Keratinocyte (primary cell): ENCODE measurements at regions not wholly inside any gene's neighbourhood (a gene's known extent, or its start where the extent isn't known, plus 50 kb on each side); places are given as distances from the start of the nearest gene placed in this dataset.

ENCODE experiments used
- DNase-seq: peaks from one replicate; pipeline ENCODE4 v3.0.0-alpha.2; 2011; ENCODE audit warnings: low read depth, missing footprints, low spot score
- FAIRE-seq: peaks from 2 replicates; lab custom pipeline; 2011; peaks lifted over from hg19 to GRCh38; lab: Jason Lieb, UNC
- H2AFZ ChIP-seq: 2 replicates; pipeline ENCODE4 v1.6.0; 2012; ENCODE audit warnings: low read length, control low read depth, inconsistent platforms; ENCODE audit not compliant: control insufficient read depth
- H3K27ac ChIP-seq: 2 replicates; pipeline ENCODE4 v1.5.1; 2011; ENCODE audit warnings: low read length; ENCODE audit not compliant: control insufficient read depth, insufficient read depth
- H3K27me3 ChIP-seq: 3 replicates; pipeline ENCODE4 v1.6.0; 2011; ENCODE audit warnings: low read length; ENCODE audit not compliant: control insufficient read depth, insufficient read depth; ENCODE audit errors: extremely low read depth
- H3K36me3 ChIP-seq, 2 experiments: 2 replicates in 1 of 2; 3 replicates in 1 of 2; pipeline ENCODE4 v1.5.1; 2011; ENCODE audit warnings: low read length in 2 of 2, mild to moderate bottlenecking in 1 of 2; ENCODE audit not compliant: control insufficient read depth in 2 of 2, insufficient read depth in 2 of 2; ENCODE audit errors: extremely low read depth in 1 of 2
- H3K4me1 ChIP-seq: 3 replicates; pipeline ENCODE4 v1.5.1; 2011; ENCODE audit warnings: low read length; ENCODE audit not compliant: control insufficient read depth, insufficient read depth; ENCODE audit errors: extremely low read depth
- H3K4me2 ChIP-seq: 3 replicates; pipeline ENCODE4 v1.6.0; 2011; ENCODE audit warnings: low read depth, low read length; ENCODE audit not compliant: control insufficient read depth, insufficient read depth; ENCODE audit errors: extremely low read depth
- H3K4me3 ChIP-seq, 3 experiments: fragments of 200-600 bp in 1 of 3; sonication (generic) in 1 of 3; 2 replicates in 2 of 3; 3 replicates in 1 of 3; pipeline ENCODE4 v1.5.1; 2011 to 2016; ENCODE audit warnings: low read length in 3 of 3, mild to moderate bottlenecking in 3 of 3, control low read depth in 2 of 3, inconsistent platforms in 1 of 3, low read depth in 1 of 3, mixed read lengths in 1 of 3, mixed run types in 1 of 3, moderate library complexity in 1 of 3; ENCODE audit not compliant: control insufficient read depth in 2 of 3, insufficient read depth in 2 of 3; ENCODE audit errors: extremely low read depth in 1 of 3
- H3K79me2 ChIP-seq: 2 replicates; pipeline ENCODE4 v1.6.0; 2012; ENCODE audit warnings: low read length; ENCODE audit not compliant: control insufficient read depth, insufficient read depth
- H3K9ac ChIP-seq: 3 replicates; pipeline ENCODE4 v1.6.0; 2011; ENCODE audit warnings: low read length; ENCODE audit not compliant: control insufficient read depth, insufficient read depth; ENCODE audit errors: extremely low read depth
- H3K9me1 ChIP-seq: 3 replicates; pipeline ENCODE4 v1.6.0; 2011; ENCODE audit warnings: low read length; ENCODE audit not compliant: control insufficient read depth, insufficient read depth; ENCODE audit errors: extremely low read depth
- H3K9me3 ChIP-seq: 2 replicates; pipeline ENCODE4 v1.5.1; 2012; ENCODE audit warnings: low read depth, low read length; ENCODE audit not compliant: control insufficient read depth
- H4K20me1 ChIP-seq: 3 replicates; pipeline ENCODE4 v1.6.0; 2011; ENCODE audit warnings: low read length; ENCODE audit not compliant: control insufficient read depth, insufficient read depth; ENCODE audit errors: extremely low read depth
- EZH2 ChIP-seq: IDR thresholded peaks from one replicate; pipeline ENCODE4 v1.6.1; 2012; ENCODE audit warnings: inconsistent platforms, mild to moderate bottlenecking, low read length, moderate library complexity
- dilution Hi-C: fragments of 300-500 bp; cut with MboI; formaldehyde crosslinking; loops from one replicate; pipeline ENCODE4 v1.7.0; 2020; ENCODE audit warnings: low sequenced_read_pairs; ENCODE audit not compliant: extremely low pct_ligation_motif_present
- TF ChIP-seq, protein P1 (sequence below), 3 experiments: IDR thresholded peaks in 1 of 3; conservative IDR thresholded peaks in 1 of 3; optimal IDR thresholded peaks in 1 of 3; 2 replicates in 2 of 3; 3 replicates in 1 of 3; pipeline versions ENCODE3 to v1.5.1; 2011; ENCODE audit warnings: low read length in 3 of 3, mild to moderate bottlenecking in 3 of 3, moderate library complexity in 2 of 3, control low read depth in 1 of 3, inconsistent platforms in 1 of 3; ENCODE audit not compliant: insufficient read depth in 2 of 3; ENCODE audit errors: extremely low read depth in 1 of 3

DNA sequence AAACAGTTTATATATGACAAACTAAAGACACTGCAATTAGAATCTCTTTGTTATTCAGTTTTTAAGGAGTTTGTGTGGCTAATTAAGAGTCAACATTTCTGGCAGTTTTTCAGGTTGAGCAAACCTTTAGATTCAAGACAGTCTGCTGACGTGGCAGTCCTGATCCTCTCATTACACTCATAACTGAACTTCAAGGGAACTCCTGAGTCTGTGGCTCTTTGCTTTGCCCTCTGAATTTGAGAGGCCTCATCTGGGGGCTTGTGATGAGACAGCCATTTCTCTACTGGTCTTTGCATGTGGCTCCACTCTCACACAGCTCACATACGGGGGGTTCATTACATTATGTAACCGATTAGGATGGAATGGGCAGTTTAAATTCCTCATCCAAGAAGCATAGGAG, 182.9 kb upstream of the MEF2C start:
- TF ChIP-seq EZH2, result no peak
- TF ChIP-seq, protein P1, sequence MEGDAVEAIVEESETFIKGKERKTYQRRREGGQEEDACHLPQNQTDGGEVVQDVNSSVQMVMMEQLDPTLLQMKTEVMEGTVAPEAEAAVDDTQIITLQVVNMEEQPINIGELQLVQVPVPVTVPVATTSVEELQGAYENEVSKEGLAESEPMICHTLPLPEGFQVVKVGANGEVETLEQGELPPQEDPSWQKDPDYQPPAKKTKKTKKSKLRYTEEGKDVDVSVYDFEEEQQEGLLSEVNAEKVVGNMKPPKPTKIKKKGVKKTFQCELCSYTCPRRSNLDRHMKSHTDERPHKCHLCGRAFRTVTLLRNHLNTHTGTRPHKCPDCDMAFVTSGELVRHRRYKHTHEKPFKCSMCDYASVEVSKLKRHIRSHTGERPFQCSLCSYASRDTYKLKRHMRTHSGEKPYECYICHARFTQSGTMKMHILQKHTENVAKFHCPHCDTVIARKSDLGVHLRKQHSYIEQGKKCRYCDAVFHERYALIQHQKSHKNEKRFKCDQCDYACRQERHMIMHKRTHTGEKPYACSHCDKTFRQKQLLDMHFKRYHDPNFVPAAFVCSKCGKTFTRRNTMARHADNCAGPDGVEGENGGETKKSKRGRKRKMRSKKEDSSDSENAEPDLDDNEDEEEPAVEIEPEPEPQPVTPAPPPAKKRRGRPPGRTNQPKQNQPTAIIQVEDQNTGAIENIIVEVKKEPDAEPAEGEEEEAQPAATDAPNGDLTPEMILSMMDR (optimal IDR thresholded peaks at IDR 0.05 in 1 of 3, IDR thresholded peaks at IDR 0.05 in 1 of 3, conservative IDR thresholded peaks at IDR 0.05 in 1 of 3; ENCODE audit: extremely low read depth in 1 of 3, insufficient read depth in 2 of 3, low read length in 3 of 3), result no peak

DNA sequence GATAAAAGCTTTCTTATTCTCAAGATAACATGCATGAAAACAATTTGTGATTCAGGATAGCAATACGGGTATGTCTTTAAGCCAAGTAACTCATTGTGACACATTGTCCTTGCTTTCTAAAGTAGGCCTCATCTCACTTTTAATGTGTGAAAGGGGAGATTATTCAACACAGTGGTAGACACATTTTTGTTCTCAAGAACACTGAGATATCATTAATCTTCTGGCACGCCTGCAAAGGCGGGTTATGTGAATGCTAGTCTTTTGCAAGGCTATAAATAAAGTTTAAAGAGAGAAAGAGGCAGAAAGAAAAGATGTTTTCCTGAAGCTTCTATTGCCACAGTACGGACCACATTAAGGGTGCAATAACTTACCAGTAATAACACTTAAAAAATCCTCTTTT, 181.8 kb upstream of the MEF2C start:
- Histone ChIP-seq H3K4me3 (no peak overlapping the region), H3K27ac (no peak overlapping the region), H3K79me2 (no peaks in the 10 kb centered on the region), H3K4me1 (no peaks in the 10 kb centered on the region), H2AFZ (no peak overlapping the region), H4K20me1 (no peaks in the 10 kb centered on the region), H3K27me3 (no peaks in the 10 kb centered on the region), H3K36me3 (no peaks in the 10 kb centered on the region), H3K4me2 (no peak overlapping the region), H3K9me3 (no peaks in the 10 kb centered on the region), H3K9ac (no peak overlapping the region), H3K9me1 (no peaks in the 10 kb centered on the region)
- dilution Hi-C loops, result no loop called here
- FAIRE-seq, result no peak
- TF ChIP-seq, protein P1 (optimal IDR thresholded peaks at IDR 0.05 in 1 of 3, IDR thresholded peaks at IDR 0.05 in 1 of 3, conservative IDR thresholded peaks at IDR 0.05 in 1 of 3; ENCODE audit: extremely low read depth in 1 of 3, insufficient read depth in 2 of 3, low read length in 3 of 3), result no peak
- TF ChIP-seq EZH2, result no peak
- DNase-seq, result no peak

More for the DNA sequence above, 182.9 kb upstream of the MEF2C start:
- DNase-seq, result no peak
- H3K27me3 ChIP-seq, result no peaks in the 10 kb centered on the region
- no peaks in the 10 kb centered on the region for H3K9me1 ChIP-seq
- no peaks in the 10 kb centered on the region for H4K20me1 ChIP-seq
- no peaks in the 10 kb centered on the region for H3K79me2 ChIP-seq
- dilution Hi-C loops, result no loop called here
- H2AFZ ChIP-seq, result no peak overlapping the region
- H3K4me2 ChIP-seq, result no peak overlapping the region
- H3K27ac ChIP-seq, result no peak overlapping the region
- no peak overlapping the region for H3K9ac ChIP-seq
- H3K4me1 ChIP-seq, result no peaks in the 10 kb centered on the region
- no peak for FAIRE-seq
- no peaks in the 10 kb centered on the region for H3K9me3 ChIP-seq
- no peaks in the 10 kb centered on the region for H3K36me3 ChIP-seq
- no peak overlapping the region for H3K4me3 ChIP-seq
